Neural cell (in vitro differentiated cells): ENCODE measurements at regions not wholly inside any gene's neighbourhood (a gene's known extent, or its start where the extent isn't known, plus 50 kb on each side); places are given as distances from the start of the nearest gene placed in this dataset.

ENCODE experiments used
- EP300 ChIP-seq: fragments of 450-650 bp; conservative IDR thresholded peaks from 2 replicates; pipeline ENCODE4 v1.6.1; 2014; ENCODE audit warnings: antibody characterized with exemption, mild to moderate bottlenecking, moderate library complexity; ENCODE audit not compliant: poor library complexity, severe bottlenecking
- TF ChIP-seq, protein P1 (sequence below): fragments of 450-650 bp; IDR thresholded peaks from 2 replicates; pipeline ENCODE4 v1.5.1; 2014; ENCODE audit warnings: antibody characterized with exemption, mild to moderate bottlenecking, moderate library complexity; ENCODE audit not compliant: poor library complexity, severe bottlenecking

DNA sequence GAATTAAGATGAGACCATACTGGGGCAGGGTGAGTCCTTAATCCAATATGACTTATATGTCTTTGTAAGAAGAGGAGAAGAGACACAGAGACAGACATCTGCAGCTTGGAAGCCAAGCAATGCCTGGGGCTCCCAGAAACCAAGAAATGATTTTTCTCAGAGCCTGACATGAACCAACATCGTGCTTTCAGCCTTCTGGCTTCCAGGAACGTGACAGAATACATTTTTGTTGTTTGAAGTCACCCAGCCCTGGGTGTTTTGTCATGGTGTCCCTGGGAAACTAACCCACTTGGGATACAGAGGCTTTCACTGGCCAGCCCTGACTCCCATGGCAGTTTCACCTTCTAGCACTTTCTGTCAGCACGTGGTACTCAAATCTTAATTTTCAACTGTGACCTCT, 95.3 kb upstream of the SLC10A2 start:
- TF ChIP-seq EP300: no peak
- TF ChIP-seq, protein P1, sequence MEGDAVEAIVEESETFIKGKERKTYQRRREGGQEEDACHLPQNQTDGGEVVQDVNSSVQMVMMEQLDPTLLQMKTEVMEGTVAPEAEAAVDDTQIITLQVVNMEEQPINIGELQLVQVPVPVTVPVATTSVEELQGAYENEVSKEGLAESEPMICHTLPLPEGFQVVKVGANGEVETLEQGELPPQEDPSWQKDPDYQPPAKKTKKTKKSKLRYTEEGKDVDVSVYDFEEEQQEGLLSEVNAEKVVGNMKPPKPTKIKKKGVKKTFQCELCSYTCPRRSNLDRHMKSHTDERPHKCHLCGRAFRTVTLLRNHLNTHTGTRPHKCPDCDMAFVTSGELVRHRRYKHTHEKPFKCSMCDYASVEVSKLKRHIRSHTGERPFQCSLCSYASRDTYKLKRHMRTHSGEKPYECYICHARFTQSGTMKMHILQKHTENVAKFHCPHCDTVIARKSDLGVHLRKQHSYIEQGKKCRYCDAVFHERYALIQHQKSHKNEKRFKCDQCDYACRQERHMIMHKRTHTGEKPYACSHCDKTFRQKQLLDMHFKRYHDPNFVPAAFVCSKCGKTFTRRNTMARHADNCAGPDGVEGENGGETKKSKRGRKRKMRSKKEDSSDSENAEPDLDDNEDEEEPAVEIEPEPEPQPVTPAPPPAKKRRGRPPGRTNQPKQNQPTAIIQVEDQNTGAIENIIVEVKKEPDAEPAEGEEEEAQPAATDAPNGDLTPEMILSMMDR: no peak
